NCI-H524 treated with DMSO at 0.1 percent for 48 hours (cell line): ENCODE measurements at regions not wholly inside any gene's neighbourhood (a gene's known extent, or its start where the extent isn't known, plus 50 kb on each side); places are given as distances from the start of the nearest gene placed in this dataset.

Experiments used
- DNase-seq: peaks from one replicate; lab custom pipeline; 2025; lab: John Stamatoyannopoulos, UW

DNA sequence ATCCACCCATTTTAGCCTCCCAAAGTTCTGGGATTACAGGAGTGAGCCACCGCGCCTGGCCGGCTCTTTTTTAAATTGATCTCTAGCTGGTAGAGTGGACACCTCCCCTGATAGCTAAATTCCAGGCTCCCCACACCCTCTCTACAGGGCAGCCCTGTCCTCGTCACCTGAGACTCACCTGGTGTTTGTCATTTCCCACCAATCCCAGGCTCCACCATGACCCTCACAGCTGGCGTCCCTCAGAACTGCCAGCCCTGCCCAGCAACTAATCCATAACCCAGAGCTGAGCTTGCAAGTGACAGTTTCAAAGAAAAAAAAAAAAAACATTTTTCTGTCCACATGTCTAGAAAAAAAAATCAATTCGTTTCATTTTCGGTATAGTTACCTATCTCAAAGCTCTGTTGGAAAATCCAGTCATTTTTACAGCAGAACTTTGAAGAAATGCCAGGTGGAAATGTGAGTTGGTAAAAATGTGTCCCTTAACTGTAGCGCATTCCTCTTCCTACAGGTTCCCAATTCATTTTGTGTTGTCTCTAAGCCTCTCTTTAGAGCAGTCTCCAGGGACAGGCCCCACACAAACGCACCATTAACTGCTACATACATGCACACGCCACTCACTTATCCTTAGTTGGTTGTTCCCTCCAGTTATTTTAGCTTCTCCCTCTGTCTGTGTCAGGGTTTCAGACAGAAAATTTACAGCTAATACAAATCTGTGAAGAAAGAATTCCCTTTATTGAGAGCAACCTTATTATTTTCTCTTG lies 294.7 kb downstream of the FBXO15 start:
- no peak for DNase-seq

DNA sequence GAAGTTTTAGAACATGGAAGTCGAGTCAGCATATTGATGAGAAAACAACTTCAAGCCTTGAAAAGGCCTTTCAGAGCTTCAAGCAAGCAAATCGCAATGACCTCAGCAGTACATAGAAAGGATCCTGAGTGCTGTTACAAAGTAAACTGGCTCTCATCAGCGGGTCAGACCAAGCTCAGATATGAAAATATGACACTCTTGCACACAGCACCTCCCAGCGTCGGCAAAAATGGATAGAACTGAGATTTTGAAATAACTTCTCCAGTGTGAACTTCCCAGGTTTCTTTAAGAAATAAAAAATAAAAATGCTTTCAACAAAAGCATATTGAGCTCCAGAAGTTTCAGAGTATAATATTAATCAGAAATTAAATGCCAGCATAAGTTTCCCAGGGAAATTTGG lies 296.9 kb downstream of the FBXO15 start:
- DNase-seq, result no peak

DNA sequence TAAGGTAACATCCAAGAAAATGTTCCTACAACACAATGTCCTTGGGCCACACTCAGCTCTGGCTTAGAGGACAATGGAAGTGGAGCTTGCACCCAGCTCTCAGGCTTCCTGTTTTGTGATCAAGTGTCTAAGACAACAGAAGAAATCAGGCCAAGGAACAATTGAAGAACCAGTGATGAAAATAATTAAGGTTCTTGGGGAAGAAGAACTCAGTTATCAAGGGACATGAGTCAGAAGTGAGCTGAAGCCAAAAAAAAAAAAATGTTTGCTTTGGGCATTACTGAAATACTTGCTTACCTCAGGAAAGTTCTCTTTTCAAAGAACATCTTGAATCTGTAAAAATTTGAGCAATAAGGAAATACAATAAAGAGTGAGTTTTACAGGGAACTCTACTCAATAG lies 299.0 kb downstream of the FBXO15 start:
- no peak for DNase-seq

DNA sequence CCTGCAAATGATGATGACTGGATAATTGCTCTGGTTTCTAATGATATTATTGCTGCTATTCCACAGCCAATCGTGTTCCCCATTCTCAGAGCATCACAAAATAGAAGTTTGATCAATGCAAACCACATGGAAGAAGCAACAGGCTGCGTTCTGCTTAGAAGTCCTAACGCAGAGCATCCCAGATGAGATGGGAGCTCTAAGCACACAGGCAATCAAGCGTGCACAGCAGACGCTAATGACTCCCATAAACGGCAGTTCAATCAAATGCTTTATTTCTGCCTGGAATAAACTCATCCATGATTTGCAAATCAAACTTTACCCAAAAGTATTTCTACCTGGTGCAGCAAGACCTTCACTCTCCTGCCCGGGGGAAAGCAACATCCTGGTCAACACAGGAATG lies 304.2 kb downstream of the FBXO15 start:
- no peak for DNase-seq

DNA sequence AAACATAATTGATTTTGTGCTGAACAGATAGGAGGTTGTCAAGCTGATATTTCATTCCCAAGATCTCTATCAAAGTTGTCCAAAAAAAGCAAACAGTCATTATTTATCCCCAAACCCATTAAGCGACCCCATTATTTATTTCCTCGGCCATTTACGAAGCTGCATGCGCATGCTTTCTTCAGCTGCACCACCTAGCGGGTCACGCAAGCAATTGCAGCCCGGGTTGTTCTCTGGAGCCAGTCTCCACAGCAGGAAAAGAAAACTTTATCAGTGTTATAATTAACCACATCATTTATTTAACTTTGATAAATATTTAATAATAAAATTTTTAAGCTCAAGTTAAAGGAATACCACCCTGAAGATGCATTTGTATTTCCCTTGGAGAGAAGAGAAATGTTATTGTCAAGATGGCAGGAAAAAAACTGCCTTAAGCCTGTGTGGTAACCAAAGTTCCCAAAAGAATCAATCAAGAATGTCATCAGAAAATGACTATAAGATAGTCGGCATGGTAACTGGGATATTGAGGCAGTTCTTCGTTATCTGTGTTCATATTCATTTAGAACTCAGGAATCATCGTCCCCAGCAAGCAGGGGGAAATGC lies 304.7 kb downstream of the FBXO15 start:
- no peak for DNase-seq

DNA sequence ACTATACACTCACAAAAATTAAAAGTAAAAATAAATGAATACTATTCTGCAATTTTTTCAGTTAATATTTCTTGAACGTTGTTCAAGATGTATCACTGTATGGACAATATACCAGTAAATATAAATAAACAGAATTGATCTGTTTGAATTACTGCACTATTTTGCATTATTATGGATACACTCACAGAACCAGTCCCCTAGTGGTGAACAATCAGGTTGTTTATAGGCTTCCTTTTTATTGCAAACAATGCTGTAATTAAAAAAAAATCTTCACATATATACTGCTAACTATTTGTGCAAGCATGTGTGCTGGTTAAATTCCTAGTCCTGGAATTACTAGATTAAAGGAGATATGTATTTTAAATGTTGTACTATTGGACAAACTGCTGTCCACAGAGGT lies 306.0 kb downstream of the FBXO15 start:
- no peak for DNase-seq

DNA sequence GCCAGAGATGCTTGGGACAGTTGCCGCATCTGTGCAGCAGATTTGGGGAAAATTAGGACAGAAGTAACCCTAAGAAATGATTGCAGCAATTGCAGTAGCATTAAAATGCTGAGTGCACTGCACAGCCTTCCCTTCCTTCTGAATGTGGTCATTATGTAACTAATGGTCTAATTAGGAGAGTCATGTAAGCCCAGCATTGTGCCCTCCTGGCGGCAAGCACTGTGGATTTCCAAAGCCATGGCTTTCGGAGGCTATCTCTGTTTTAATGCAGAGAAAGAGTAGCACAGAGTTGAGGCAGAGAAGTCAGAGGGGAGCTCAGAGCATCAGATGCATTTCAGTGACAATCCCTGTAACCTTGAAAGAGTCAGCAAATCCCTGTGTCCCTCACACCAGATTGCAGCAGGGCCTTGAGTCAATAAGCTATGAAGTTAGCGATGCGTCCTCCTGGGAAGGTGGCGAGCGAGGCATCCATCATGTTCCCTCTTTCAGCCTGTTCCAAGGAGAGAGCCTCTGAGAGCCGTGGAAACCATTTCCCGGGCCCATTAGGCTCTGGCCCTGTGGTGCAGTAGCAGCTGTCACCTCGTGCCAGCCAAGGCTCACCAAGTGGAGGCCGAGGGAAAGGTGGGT lies 307.2 kb downstream of the FBXO15 start:
- DNase-seq, result no peak

DNA sequence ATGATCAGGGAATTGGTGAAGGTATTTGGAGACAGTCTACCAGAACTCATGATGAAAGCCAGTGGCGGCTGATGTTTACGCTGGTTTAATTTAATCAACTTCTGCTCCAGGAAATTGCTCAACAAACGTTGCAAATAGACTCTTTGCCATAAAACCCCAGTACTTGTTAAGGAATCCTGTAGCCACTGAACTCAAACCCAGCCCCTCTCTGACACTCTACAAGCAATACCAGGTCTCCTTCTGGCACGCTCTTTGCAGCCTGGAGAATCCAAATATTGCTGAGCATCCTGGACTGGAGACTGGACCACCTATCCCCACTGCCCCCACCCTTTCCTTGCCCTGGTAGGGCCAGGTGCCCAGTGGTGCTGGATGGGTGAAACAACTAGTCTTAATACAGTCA lies 308.2 kb downstream of the FBXO15 start:
- DNase-seq, result no peak

DNA sequence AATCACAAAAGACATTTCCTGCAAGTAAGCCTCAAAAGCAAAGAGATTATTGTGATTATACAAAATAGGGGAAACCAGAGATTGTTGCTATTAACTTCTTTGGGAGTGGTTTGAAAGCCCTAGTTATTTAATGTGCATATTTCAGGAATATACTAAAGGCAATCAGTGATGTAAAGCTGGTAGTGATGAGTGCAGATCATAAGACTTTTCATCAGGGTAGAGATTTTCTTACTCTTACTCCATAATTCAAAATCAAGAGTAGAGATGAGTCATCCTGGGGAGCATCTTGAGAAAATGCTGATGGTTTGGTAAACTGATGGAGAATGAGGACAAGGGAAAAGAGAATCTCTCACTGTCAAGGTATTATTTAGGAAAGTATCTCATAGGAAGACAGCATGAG lies 309.5 kb downstream of the FBXO15 start:
- no peak for DNase-seq

DNA sequence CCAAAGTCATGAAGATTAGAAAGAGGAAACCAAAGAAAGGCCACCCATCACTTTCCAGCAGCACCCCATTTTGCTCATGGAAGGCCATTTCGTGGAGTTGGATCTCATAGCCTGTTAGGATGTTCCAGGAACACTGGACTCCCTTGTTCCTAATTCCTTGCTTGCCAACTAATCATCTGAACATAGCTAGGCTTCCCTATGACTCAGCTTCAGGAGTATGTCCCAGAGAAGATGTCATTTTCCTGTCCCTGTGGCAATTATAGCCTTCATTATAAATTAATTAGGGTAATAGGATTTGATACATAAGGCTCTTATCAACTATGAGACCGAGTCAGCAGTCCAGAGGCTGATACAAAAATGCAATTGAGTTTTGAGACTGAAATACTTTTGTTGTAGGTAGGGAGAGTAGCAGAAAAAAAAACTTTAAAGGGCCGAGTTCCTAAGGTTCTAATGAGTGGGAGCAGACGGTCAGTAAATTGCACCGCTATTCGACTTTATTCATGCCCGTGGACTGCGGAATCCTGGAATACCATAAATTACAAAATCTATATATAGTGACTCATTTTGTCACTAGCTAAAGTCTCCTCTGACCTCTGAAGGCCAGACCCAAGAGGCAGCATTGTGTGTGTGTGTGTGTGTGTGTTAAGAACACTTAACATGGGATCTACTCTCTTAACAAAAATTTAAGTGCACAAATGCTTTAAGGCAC lies 311.8 kb downstream of the FBXO15 start:
- no peak for DNase-seq

DNA sequence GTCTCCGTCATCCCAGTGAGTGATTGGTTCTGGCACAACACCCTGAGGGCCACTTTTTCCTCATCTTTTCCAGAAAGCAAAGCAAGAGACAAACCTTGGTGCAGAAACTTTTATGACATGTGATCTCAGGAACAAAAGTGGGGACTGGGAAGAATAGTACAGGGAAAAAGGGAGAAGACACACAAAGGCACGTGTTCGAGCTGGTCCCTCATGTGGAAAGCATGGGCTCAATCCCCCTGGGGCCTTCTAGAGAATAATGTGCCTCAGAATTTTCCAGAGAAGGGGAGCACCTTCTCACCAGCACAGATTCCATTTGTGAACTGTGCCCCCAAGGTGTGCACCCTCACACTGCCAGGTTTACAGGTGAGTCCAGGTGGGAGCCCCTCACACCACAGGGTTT lies 312.6 kb downstream of the FBXO15 start:
- DNase-seq, result no peak

DNA sequence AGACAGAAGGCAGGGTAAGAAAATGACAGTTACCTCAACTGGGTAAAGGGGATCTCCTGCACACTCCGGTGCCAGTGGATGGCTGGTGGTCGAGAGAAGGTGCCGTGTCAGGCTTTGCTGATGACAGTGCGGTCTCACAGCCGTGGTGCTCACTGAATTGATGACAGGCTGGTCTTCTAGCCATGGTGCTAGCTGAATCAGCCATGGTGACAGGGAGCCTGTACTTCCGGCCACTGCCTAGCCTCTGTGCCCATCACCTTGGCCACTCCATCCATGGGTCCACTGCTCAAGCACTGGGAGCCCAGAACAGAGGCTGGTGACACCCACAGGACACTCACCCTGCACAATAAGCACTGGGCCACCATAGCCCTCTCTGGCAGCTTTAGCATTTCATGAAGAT lies 315.9 kb downstream of the FBXO15 start:
- no peak for DNase-seq

DNA sequence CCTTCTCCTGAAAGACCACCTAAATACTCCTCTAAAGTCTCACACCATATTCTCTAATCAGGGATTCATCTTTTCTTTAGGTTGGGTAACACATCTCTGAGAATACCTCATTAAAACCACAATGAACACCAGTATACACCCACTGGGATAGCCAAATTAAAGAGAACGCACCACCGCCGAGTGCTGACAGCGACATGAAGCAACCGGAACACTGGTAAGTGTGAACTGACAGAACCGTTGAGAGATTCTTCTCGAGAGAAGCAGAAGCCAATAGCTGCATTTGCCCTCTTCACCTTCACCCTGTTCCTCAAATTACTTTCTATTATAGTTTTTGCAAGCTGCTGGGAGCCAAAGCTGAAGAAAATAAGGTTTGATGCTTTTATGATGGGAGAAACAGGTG lies 318.5 kb downstream of the FBXO15 start:
- DNase-seq, result no peak

DNA sequence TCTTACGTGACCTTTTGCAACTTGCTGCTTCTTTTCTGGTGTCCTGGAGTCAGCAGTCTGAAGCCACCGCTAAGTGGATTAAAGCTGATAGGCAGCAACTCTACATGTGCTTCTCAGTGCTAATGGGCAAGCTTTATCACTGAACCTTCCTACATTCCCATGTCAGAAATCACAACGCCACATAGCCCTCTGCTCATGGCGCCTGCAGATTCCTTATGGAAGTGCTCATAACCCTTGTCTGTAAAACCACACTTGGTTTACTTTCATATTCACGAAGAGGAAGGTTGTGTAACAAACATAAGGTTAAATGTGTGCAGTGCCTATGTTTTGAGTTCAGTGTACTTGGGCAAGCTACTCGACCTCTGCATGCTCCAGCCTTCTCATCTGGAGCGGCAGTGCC lies 319.8 kb downstream of the FBXO15 start:
- no peak for DNase-seq

DNA sequence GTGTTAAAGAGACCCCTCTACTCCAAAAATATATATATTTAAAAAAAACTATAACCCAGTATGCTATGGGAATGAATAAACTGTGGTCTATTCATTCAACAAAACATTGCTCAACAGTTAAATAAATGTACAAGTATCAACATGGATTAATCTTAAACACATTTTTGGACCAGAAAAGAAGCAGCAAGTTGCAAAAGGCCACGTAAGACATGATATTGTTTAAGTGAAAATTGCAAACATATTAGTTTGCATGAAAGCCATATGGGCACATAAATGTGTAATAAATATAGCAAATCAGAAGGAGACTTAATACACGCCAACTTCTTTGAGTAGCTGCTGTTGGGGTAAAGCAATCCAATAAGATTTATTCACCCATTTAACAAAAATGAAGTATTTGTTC lies 321.5 kb downstream of the FBXO15 start:
- no peak for DNase-seq

DNA sequence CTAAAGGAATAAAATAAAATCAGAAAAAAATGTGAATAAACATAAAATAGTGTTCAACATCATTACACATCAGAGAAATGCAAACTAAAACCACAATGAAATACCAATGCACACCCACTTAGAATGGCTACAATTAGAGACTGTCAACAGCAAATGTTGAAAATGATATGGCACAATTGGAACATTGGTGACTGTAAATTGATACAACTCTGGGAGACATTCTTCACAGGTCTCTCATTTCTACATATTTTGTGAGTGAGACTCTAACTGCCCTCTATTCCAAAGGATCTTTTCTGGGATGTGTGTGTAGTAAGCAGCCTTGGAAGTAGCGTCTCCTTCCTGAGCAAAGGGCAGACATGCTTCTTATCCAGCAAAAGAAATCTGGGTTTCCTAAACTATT lies 323.0 kb downstream of the FBXO15 start:
- no peak for DNase-seq

DNA sequence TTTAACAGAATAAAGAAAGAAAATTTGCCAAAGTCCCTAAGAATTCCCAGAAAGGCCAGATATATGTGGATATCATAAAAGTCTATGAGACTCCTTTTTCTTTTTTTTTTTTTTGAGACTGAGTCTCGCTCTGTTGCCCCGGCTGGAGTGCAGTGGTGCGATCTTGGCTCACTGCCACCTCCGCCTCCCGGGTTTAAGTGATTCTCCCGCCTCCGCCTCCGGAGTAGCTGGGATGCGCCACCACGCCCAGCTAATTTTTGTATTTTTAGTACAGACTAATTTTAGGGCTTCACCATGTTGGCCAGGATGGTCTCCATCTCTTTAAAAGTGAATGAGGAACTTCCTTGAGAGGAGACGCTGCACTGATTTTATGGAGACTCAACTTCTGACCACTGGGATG lies 335.2 kb downstream of the FBXO15 start:
- DNase-seq, result no peak

DNA sequence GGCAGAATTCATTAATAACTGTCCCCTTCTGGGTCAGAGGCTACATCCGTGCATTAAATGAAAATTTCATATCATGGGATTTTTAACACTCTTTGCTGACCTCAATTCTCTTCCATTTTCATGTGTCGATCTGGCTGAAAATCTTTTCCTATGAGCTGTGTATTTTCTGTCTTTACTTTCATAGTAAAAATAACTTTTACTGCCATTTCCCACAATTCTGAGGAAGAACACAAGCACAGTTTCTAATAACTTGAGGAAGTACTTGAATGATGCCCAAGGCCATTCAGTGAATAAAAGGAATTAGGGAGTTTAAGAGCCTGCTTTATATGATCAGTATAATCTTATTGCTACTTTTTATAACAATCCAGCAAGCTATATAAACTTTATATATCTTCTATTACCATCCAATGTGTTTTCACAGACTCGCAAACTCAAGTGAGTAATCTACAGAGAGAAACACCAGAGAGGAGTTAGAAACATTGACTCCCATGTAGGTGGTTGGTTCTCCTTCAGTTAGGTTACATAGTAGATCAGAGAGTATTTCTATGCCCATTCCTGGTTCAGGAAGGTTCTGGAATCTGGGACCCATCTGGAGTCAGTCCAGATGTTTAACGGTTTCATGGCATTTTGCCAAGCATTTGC lies 340.0 kb downstream of the FBXO15 start:
- DNase-seq, result no peak

DNA sequence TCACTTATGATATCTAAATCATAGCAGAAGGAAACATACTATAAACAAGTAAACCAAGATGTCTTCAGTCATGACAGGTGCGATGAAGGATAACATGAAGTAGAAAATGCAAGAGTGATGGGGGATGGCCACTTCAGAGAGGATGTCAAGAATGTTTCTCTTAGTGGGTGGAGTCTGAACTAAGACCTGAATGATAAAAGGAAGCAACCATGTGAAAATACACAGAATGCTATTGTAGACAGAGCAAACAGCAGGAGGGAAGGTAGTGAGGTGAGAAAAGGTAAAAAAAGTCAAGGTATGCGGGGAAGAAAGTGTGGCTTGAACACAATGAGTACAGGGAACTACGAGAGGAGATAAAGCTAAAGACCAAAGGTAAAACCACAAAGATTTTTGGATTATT lies 341.6 kb downstream of the FBXO15 start:
- no peak for DNase-seq

DNA sequence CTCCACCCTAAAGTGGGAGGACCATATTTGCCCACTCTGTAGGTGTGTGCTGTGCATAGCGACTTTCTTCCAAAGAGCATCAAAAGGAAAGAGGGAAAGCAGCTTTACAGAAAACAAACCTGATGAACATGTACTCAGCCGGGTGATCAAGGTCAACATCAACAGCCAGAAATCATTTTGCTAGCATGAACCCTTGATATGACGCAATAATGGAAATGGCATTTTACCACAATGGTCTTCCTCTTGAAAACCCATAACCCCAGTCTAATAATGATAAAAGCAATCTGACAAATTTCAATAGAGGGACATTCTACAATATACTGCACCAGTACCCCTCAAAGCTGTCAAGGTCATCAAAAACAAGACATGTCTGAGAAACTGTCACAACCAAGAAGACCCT lies 350.2 kb downstream of the FBXO15 start:
- DNase-seq, result no peak

DNA sequence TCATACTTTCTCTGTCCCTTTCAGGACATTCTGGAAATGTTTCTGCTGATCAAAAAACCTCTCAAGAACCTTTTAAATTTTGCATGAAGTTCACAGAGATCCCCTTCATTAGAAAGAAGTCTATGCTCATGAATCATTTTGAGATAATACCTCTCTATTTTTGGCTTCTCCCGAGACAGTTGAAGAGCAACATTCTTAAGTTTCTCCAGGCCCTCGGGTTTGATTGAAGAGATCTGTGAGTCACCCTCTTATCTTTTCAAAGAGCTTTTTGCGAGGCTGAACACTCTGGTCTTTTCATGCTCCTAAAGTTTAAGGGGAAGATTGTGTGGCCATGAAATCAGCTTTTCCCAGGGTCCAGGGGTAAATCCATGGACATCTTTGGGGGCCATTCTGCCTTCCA lies 354.2 kb downstream of the FBXO15 start:
- no peak for DNase-seq

DNA sequence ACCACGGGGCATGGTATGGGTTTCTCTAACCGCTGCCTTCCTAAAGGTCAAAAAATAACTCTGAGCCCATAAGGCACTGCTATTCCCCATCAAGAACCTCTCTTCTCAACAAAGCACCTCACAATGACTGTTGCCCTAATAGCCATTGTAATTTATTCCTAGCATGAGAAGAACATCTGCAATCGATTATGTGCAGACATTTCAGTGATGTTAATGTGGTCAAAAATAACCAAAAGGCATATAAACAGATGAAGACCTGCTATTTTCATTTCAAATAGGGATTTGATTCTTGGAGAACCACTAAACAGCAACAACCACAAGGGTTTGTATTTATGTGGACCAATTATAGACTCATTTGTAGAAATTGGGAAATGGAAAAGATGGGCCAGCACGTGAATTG lies 356.6 kb downstream of the FBXO15 start:
- DNase-seq, result no peak

DNA sequence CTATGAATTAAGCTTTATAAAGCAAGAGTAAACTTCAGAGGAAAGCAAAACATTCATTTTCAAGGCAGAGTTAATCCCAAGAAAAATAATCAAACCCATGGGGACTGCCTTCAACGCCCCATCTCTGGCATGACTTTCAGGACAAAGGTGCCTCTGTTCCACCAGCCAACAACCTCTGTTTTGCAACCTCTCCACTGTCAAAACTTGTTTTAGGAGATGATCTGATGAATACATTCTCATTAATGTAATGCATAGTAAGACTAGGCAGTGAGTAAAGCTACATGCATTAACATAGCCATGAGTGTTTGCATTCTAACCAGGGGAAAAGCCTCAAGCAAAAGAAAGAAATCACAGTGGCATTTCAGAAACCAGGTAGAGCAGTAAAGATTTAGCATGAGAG lies 357.0 kb downstream of the FBXO15 start:
- DNase-seq, result no peak
